WTC11 (cell line): ENCODE measurements at regions not wholly inside any gene's neighbourhood (a gene's known extent, or its start where the extent isn't known, plus 50 kb on each side); places are given as distances from the start of the nearest gene placed in this dataset.

Source experiments
- ATAC-seq: fragments of 200-7000 bp; cut with Tn5 transposase; 2 replicates; pipeline ENCODE4 v1.10.0; 2021; ENCODE audit warnings: mild to moderate bottlenecking, moderate library complexity
- CTCF ChIA-PET: fragments of 300-600 bp; sonication (Branson Sonifier 250); formaldehyde crosslinking; loops from one replicate; lab custom pipeline; 2021; ENCODE audit warnings: antibody characterized with exemption; lab: Charles Lee
- POLR2A ChIA-PET: fragments of 350-600 bp; sonication (Branson Sonifier 250); formaldehyde crosslinking; loops from one replicate; lab custom pipeline; 2021; ENCODE audit warnings: antibody characterized with exemption; lab: Charles Lee
- DNase-seq: peaks from one replicate; pipeline ENCODE4 v3.0.0; 2021; ENCODE audit warnings: low spot score
- H3K27ac Mint-ChIP-seq: 2 replicates; pipeline ENCODE4 v1.8.0; 2021; ENCODE audit warnings: mixed read lengths
- H3K27me3 Mint-ChIP-seq: 2 replicates; pipeline ENCODE4 v1.8.0; 2021; ENCODE audit warnings: low read depth, mild to moderate bottlenecking, moderate library complexity, mixed read lengths
- H3K36me3 Mint-ChIP-seq: 2 replicates; pipeline ENCODE4 v1.8.0; 2021; ENCODE audit warnings: mixed read lengths
- H3K4me1 Mint-ChIP-seq: 2 replicates; pipeline ENCODE4 v1.8.0; 2022; ENCODE audit warnings: mixed read lengths
- H3K4me3 Mint-ChIP-seq: 2 replicates; pipeline ENCODE4 v1.8.0; 2021; ENCODE audit warnings: mild to moderate bottlenecking, moderate library complexity, mixed read lengths
- H3K9me3 Mint-ChIP-seq: 2 replicates; pipeline ENCODE4 v1.8.0; 2021; ENCODE audit warnings: mixed read lengths
- AFF4 ChIP-seq: sonication (generic); formaldehyde crosslinking; IDR thresholded peaks from 2 replicates; pipeline ENCODE4 v1.8.1; 2023; ENCODE audit warnings: mild to moderate bottlenecking, missing genetic modification reagents, borderline replicate concordance
- ARID4B ChIP-seq: sonication (generic); formaldehyde crosslinking; IDR thresholded peaks from 2 replicates; pipeline ENCODE4 v1.8.0; 2023; ENCODE audit warnings: missing genetic modification reagents, mild to moderate bottlenecking, borderline replicate concordance
- ATF6 ChIP-seq: sonication (generic); formaldehyde crosslinking; IDR thresholded peaks from 2 replicates; pipeline ENCODE4 v1.8.1; 2023; ENCODE audit warnings: mild to moderate bottlenecking, missing genetic modification reagents
- CTCF ChIP-seq: fragments of 200-600 bp; IDR thresholded peaks from 2 replicates; pipeline ENCODE4 v1.8.0; 2022; ENCODE audit warnings: antibody characterized with exemption
- ETV6 ChIP-seq: sonication (generic); formaldehyde crosslinking; IDR thresholded peaks from 2 replicates; pipeline ENCODE4 v1.8.1; 2022; ENCODE audit warnings: mild to moderate bottlenecking, missing genetic modification reagents
- GTF2I ChIP-seq: fragments of 250-450 bp; sonication (Bioruptor Pico); conservative IDR thresholded peaks from 2 replicates; pipeline ENCODE4 v1.4.0; 2021; ENCODE audit warnings: mild to moderate bottlenecking
- IRF1 ChIP-seq: sonication (generic); formaldehyde crosslinking; IDR thresholded peaks from 2 replicates; pipeline ENCODE4 v1.8.0; 2023; ENCODE audit warnings: missing genetic modification reagents
- MAX ChIP-seq: sonication (generic); formaldehyde crosslinking; IDR thresholded peaks from 2 replicates; pipeline ENCODE4 v1.8.0; 2022; ENCODE audit warnings: mild to moderate bottlenecking, missing genetic modification reagents
- OVOL2 ChIP-seq: fragments of 250-450 bp; sonication (Bioruptor Pico); IDR thresholded peaks from 2 replicates; pipeline ENCODE4 v1.9.0; 2021; ENCODE audit warnings: mild to moderate bottlenecking, borderline replicate concordance
- USF1 ChIP-seq: sonication (generic); formaldehyde crosslinking; IDR thresholded peaks from 2 replicates; pipeline ENCODE4 v1.8.0; 2022; ENCODE audit warnings: mild to moderate bottlenecking, missing genetic modification reagents
- ZBTB43 ChIP-seq: sonication (generic); formaldehyde crosslinking; IDR thresholded peaks from 2 replicates; pipeline ENCODE4 v1.8.1; 2023; ENCODE audit warnings: mild to moderate bottlenecking, missing genetic modification reagents
- ZMAT4 ChIP-seq: fragments of 250-450 bp; sonication (Bioruptor Pico); IDR thresholded peaks from 2 replicates; pipeline ENCODE4 v1.9.0; 2021; ENCODE audit warnings: mild to moderate bottlenecking

GRCh38 chrX:46374371-46374770 is 170.8 kb downstream of the ZNF674 start (continued):
- no peak for TF ChIP-seq CTCF
- no peak for TF ChIP-seq USF1
- TF ChIP-seq IRF1 (CRISPR knock-in tag) = no peak
- no peak for TF ChIP-seq ETV6

GRCh38 chrX:46367491-46367890 is 177.7 kb downstream of the ZNF674 start:
- peaks cover 3% of the 10 kb centered on the region; the same call in 1 of the 2 replicates for H3K9me3 Mint-ChIP-seq
- no peak overlapping the region for H3K4me3 Mint-ChIP-seq
- TF ChIP-seq MAX (CRISPR knock-in tag) (no peak), GTF2I (CRISPR knock-in tag) (no peak), ARID4B (no peak), USF1 (no peak)
- H3K27ac Mint-ChIP-seq = no peak overlapping the region
- ATAC-seq (no peak), DNase-seq (no peak)
- ChIA-PET POLR2A (no interaction called here), CTCF (no interaction called here)
- H3K27me3 Mint-ChIP-seq = no peaks in the 10 kb centered on the region
- no peaks in the 10 kb centered on the region for H3K36me3 Mint-ChIP-seq
- peaks cover 21% of the 10 kb centered on the region for H3K4me1 Mint-ChIP-seq

GRCh38 chrX:46366381-46367207 is 178.6 kb downstream of the ZNF674 start:
- CTCF ChIA-PET = interaction anchor here (0.8 to 1.1 kb wide), 2 partner anchors 8 to 10 kb away, joined by 3 to 5 read pairs; no protein-coding TSS in a partner anchor
- Mint-ChIP-seq H3K27me3 (no peaks in the 10 kb centered on the region), H3K4me3 (no peak overlapping the region), H3K27ac (peak overlapping the region; percentile 94), H3K9me3 (peaks cover 3% of the 10 kb centered on the region; the same call in 1 of the 2 replicates), H3K4me1 (peaks cover 21% of the 10 kb centered on the region), H3K36me3 (no peaks in the 10 kb centered on the region)
- DNase-seq (no peak), ATAC-seq (no peak)
- POLR2A ChIA-PET = no interaction called here
- TF ChIP-seq ATF6 (CRISPR knock-in tag) (no peak), ZBTB43 (CRISPR knock-in tag) (no peak), OVOL2 (CRISPR knock-in tag) (no peak), ZMAT4 (CRISPR knock-in tag) (no peak), GTF2I (CRISPR knock-in tag) (no peak), AFF4 (CRISPR knock-in tag) (no peak)
